Activated T-cell treated with anti-CD3 and anti-CD28 coated beads for 24 hours (primary cell): ENCODE measurements at regions not wholly inside any gene's neighbourhood (a gene's known extent, or its start where the extent isn't known, plus 50 kb on each side); places are given as distances from the start of the nearest gene placed in this dataset.

Experiments used
- DNase-seq: peaks from one replicate; pipeline ENCODE4 v3.0.0-alpha.2; 2020; ENCODE audit warnings: low read depth

GRCh38 chr11:95547186-95547585 is 242.4 kb downstream of the FAM76B start:
- no peak for DNase-seq

GRCh38 chr11:95545116-95545875 is 244.3 kb downstream of the FAM76B start:
- DNase-seq, result no peak

GRCh38 chr11:95544095-95544856 is 245.3 kb downstream of the FAM76B start:
- no peak for DNase-seq

DNA sequence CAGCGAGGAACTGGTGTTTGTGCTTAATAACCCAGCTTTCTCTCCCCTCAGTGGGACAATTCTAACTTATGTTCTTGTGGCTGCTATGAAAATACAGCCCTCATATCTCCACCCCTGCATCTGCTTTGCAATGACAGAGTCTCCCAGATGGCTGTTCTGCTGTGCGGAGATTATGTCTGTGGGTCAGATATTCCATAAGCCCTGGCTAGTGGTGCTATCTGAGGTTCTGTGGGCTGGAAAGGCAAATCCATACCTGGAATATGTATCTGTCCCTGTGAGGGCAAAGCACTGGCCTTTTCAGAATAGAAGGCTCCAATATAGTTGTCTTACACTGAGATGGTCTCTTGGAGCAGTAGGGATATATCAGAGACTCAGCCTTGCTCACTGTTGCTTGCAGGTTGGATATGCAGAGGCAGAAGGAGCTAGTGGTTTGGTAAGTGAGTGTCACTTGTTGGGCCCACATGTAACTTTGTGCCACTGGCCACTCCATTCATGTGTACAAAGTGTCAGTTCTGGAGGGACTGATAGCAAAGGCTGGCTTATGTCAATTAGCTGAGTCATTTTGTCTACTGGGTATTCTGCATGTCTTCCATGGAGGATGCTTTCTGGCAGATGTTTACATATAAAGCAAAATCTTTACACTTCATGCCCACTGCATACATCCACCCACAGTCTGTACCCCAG is 246.6 kb downstream of the FAM76B start:
- DNase-seq, result no peak

- DNase-seq, result no peak
These were observed 247.9 kb downstream of the FAM76B start for GRCh38 chr11:95541715-95542114.

- no peak for DNase-seq
These were observed 253.4 kb downstream of the FAM76B start for GRCh38 chr11:95536047-95536690.

DNA sequence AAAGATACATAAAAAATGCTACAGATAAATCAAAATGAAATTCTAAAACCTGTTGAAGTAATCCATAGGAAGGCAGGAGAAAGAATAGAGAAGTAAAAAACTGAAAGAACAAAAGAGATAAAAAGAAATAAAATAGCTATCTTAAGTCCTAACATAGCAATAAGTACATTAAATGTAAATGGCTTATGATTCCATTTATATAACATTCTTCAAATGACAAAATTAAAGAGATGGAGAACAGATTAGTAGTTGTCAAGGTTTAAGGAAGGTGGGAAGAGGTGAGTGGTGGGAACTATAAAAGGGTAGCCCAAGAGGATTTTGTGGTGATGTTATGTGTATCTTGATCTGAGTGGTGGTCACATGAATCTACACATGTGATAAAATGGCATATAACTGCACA is 254.8 kb downstream of the FAM76B start:
- DNase-seq, result no peak

DNA sequence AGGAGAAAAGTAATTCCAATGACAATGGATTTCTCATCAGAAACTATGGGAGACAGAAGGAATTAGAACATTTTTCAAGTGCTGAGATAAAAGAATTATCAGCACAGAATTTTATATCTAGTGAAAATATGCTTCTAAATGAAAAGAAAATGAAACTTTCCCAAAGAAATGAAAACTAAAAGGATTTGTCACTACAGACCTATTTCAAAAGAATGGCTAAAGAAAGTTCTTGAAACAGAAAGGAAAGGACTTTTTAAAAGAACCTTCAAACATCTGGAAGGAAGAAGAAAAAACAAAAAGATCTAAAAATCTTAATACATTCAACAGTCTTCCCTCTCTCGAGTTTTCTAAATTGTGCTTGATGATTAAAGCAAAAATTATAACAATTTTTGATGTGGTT is 255.4 kb downstream of the FAM76B start:
- no peak for DNase-seq

DNA sequence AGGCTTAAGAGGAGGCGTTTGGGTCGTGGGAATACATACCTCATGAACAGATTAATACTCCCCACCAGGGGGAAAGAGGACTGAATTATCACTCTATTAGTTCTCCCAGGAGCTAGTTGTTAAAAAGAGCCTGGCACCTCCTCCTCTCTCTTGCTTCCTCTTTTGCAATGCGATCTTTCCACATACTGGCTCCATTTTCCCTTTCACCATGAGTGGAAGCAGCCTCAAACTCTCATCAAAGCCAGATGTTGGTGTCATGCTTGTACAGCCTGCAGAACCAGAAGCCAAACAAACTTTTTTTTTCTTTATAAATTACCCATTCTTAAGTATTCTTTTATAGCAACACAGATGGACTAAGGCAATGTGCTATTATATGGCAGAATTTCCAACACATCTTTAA is 258.5 kb downstream of the FAM76B start:
- DNase-seq, result no peak

DNA sequence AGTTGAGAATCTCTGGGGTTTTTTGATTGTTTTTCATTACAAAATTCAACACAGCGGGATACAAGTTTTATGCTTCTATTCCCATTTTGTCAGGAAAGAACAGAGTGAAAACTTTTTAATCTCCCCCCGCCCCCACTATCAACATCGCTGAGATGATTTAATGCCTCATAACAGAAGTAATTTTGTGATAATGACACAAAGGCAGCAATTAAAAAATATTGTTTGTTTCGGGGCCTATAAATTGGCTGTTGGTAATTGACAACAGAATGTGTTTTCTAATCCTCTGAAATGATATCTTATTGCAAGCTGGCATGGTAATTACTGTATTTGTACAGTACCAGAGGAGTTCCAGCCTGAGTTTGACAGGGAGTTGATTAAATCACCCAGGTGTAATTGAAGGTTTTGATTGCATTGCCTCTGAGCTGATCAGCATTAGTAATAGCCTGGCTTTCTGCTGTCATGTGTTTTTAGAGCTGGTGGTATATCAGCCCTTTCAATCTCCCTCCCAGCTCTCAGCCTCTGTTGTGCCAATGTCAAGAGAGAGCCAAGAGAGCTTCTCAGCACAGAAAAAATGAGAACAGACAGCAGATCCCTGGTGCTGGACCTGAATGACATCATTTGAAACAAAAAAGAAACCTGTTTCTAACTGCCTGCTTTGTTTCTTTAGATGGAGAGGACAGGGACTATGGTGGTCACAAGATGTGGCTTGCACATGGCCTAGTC is 265.1 kb downstream of the FAM76B start:
- no peak for DNase-seq

- DNase-seq, result no peak
These were observed 266.7 kb downstream of the FAM76B start for GRCh38 chr11:95522874-95523273.

DNA sequence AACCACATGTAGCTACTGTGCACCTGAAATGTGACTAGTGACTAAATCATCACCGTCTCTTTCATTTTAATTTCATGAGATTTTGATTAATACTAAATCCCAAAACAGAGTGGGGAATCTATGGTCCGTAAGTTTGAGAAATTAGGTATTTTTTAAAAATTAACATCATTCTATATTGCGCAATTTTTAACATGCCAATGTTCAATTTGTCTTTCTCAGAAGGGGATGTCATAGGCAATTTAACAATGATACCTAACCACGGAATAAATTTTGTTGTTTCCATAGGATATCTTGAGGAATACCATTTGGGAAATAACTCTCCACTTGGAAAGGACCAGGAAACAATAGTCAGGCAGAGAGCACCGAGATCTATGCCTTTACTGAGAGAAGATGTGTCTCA is 267.7 kb downstream of the FAM76B start:
- DNase-seq, result no peak

DNA sequence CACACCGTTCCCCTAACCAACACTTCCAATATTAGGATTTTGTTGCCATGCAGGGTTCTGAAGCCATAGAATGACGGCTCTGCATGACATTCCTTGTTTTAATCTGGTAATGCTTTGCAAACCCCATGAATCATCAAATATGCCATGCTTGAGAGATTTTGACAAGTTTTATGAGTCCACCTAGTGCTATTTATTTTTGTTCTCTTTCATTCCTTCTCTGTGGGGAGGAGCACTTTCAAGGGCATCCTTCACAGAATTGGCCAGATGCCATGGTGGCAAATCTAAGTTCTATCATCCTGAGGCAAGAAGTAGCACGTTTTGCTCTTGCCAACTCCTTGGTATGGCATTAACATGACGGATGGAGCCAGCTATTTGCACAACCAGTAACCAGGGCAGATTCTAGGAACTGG is 268.4 kb downstream of the FAM76B start:
- DNase-seq, result no peak

DNA sequence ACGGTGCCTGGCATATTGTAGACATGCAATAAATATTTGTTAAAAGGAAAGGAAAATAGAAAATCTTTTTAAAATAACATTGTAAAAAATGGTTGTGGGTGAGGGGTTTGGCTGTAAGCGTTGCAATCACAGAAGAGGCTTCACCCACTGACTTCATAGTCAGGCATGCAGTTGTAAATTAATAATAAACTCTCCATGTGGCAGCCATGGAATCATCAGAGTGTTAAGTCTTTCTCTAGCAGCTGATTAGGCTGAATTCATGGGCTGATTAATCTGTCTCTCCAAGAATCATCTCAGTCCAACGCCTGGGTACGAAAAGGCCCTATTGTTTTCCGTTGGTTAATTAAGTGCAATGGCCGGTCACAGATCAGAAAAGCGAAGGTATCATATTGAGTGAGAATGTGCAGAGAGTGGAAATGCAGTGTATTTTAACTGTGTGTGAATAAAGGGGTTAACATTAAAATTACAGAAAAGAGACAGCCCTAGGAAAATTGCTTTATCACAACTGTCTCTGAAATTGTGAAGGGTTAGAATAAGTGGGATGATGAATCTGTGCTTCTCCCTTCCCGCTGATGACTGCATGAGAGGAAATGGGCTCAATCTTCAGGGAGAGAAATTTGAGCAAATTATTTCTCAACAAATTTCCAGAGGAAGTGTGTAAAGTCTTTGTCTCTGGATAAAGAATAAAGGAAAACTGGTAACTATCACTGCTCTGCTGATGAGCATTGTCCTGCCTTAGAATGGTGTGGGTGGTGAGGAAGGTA is 269.0 kb downstream of the FAM76B start:
- DNase-seq, result no peak

- DNase-seq, result no peak
These were observed 269.7 kb downstream of the FAM76B start for GRCh38 chr11:95519912-95520311.

DNA sequence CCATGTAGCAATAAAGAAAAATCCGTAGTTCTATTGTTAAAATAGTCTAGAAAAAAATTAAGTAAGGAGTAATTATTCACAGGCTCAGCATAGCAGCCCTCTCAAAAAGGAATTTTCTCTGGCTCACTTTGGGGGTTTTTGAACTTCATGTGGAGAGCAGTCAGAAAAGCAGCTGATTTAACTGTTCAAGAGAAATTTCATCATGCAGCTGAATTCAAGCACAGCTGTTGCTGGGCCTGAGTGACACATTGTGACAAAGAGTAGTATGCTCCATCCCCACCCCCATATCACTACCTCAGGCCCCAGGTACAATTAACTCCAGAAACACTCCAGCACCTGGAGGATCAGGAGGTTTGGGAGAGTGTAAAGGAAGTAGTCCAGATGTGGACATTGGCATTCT is 272.1 kb downstream of the FAM76B start:
- no peak for DNase-seq

DNA sequence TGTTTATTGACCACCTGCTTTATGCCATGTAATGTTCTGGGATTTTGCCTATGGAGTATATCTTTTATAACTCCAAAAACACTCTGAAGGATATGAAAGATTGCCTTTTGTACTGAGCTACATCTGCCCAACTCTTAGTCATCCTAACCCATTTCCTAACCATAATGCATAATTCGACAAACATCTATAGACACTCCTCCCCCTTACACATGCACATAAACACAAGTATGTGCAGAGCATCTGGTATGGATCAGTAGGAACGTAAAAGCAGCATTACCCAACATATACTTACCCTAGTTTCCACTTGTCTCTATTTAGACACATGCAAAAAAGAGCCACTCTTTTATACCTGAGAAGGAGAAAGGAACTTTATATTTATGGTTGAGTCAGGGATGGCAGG is 272.8 kb downstream of the FAM76B start:
- no peak for DNase-seq

DNA sequence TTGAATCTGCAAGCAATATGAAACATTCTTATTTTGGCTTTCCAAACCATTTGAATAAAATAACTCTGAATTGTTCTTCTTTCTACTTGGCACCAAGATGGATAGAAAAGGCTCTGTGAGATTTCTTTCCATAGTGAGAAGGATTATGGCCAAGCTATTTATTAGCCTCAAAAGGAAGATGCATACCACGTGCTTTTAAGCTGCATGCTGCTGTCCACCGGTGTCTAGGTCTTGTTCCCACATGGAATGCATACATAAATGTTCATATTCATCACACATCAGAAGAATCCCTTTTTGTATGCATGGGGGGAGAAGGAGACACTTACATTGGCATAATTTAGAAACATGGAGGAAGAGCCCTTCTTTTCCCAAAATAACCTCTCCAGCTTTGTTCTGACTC is 273.4 kb downstream of the FAM76B start:
- DNase-seq, result no peak

DNA sequence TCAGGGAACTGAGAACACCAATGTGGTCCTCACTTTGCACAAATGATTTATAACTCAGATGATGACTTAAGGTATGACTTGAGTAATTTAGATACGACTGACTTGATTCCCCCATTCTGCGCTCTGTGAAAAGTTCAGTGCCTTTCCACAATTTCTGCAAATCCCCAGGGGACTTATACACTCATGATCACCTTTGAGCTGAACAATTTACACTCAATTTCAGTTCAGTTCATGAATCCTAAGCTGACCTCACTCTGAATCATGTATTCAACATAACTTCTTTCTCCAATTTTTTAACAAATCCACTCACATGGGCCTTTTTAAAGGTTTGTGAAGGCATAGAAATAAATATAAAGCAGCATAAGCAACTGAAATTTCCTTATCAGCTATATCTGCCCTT is 274.2 kb downstream of the FAM76B start:
- DNase-seq, result no peak

DNA sequence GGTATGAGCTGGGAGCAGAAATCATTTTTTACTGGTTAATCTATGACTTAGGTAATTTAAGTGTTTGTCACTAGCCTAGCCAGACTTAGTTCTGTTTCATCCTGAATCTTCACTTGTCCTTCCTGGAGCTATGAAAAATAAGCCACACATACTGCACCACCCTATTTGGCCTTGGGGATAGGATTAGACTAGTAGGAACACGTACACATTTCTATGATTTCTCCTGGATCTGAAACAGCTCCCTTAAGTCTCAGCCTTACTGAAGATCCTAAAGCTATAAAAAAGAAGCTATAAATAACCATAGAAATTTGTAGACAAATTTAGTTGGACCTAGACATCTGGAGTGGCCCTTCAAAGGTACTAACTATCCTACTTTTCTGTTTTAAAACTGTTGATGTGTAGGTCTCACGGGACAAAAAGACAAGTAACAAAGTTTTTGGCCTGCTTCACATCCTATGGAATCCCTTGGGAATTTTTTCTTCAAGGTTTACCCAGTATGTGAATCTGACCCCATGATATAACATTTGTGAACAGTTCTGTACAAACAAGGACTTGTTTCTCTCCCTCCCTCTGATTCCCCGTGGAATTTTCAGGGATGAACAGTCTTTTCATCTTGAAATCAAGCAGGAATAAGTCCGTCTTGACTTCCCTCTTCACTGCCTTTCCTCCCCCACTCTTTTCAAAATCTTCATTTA is 275.0 kb downstream of the FAM76B start:
- no peak for DNase-seq

- no peak for DNase-seq
These were observed 276.9 kb downstream of the FAM76B start for GRCh38 chr11:95512682-95513081.
